ENCODE measurements at regions not wholly inside any gene's neighbourhood (a gene's known extent, or its start where the extent isn't known, plus 50 kb on each side); places are given as distances from the start of the nearest gene placed in this dataset.

GRCh38 chr5:29054282-29054681 lies 2015.9 kb upstream of the CDH9 start:
- Histone ChIP-seq H3K79me2 (ENCODE audit: control insufficient read depth in 1 of 2, insufficient read depth in 2 of 2, low read length in 2 of 2) (no peaks in the 10 kb centered on the region), H3K14ac (ENCODE audit: insufficient read length) (no peak overlapping the region), H3K4me2 (ENCODE audit: insufficient read depth in 1 of 2, low read depth in 2 of 2, low read length in 2 of 2) (no peak overlapping the region), H2AK5ac (ENCODE audit: low read depth, low read length) (no peak overlapping the region), H3K4me3 (ENCODE audit: extremely low read depth in 1 of 4, insufficient read depth in 2 of 4, low read depth in 3 of 4, low read length in 4 of 4) (no peak overlapping the region), H3K79me1 (ENCODE audit: low read depth, low read length) (no peaks in the 10 kb centered on the region), H2BK12ac (ENCODE audit: low read depth, low read length) (no peak overlapping the region), H2BK15ac (ENCODE audit: low read length) (no peak overlapping the region), H3K4ac (replicated peaks; ENCODE audit: insufficient read length, low read depth, low read length) (no peak overlapping the region), H3K23ac (ENCODE audit: insufficient read length) (no peak overlapping the region), H3K9ac (replicated peaks in 1 of 4; ENCODE audit: extremely low read depth in 1 of 4, low read depth in 3 of 4, low read length in 3 of 4) (no peak overlapping the region), H3K27ac (ENCODE audit: low read depth, low read length) (no peak overlapping the region), H4K8ac (ENCODE audit: extremely low read depth, insufficient read depth, low read length) (no peak overlapping the region), H3K36me3 (ENCODE audit: control insufficient read depth in 2 of 4, insufficient read depth in 4 of 4, low read length in 3 of 4) (no peaks in the 10 kb centered on the region), H4K5ac (ENCODE audit: insufficient read length, low read depth, low read length) (no peak overlapping the region), H2BK5ac (ENCODE audit: low read depth, low read length) (no peak overlapping the region), H3K23me2 (ENCODE audit: low read depth, low read length) (no peaks in the 10 kb centered on the region), H4K20me1 (replicated peaks in 1 of 2; ENCODE audit: control insufficient read depth in 1 of 2, insufficient read depth in 2 of 2, low read length in 2 of 2) (no peaks in the 10 kb centered on the region), H3K27me3 (replicated peaks in 1 of 4; ENCODE audit: control insufficient read depth in 3 of 4, extremely low read depth in 1 of 4, insufficient read depth in 3 of 4, low read length in 3 of 4) (no peaks in the 10 kb centered on the region), H2AFZ (ENCODE audit: low read length) (no peak overlapping the region), H2BK120ac (replicated peaks; ENCODE audit: low read depth, low read length) (no peak overlapping the region), H3K9me3 (ENCODE audit: insufficient read depth in 2 of 2, low read depth in 1 of 2, low read length in 1 of 2) (no peaks in the 10 kb centered on the region), H2BK20ac (ENCODE audit: low read length) (no peak overlapping the region), H3K4me1 (replicated peaks in 1 of 4; ENCODE audit: control insufficient read depth in 3 of 4, insufficient read depth in 4 of 4, low read length in 3 of 4) (no peaks in the 10 kb centered on the region), H4K91ac (replicated peaks; ENCODE audit: insufficient read length, low read length) (no peak overlapping the region), H3K56ac (replicated peaks; ENCODE audit: insufficient read length, low read depth, low read length) (no peak overlapping the region), H3K18ac (ENCODE audit: extremely low read depth, low read length) (no peak overlapping the region)
- TF ChIP-seq SIN3A (conservative IDR thresholded peaks at IDR 0.05 in 1 of 2, IDR thresholded peaks at IDR 0.05 in 1 of 2; ENCODE audit: low read depth in 1 of 2, low read length in 2 of 2) (no peak), TEAD4 (IDR thresholded peaks at IDR 0.05; ENCODE audit: low read depth, low read length) (peak; percentile 71; the same call in 1 of the 2 replicates)
- no peak for FAIRE-seq
- DNase-seq (ENCODE audit: low read depth in 1 of 2, low spot score in 2 of 2): no peak
- 88% methylated on average over 1 of the region's 1 CpG; no CpG with 5 or more reads in 1 of the 2 experiments for WGBS, 2 experiments (ENCODE audit: extremely low coverage in 1 of 2, insufficient coverage in 1 of 2, insufficient read length in 1 of 2, insufficient replicate concordance in 2 of 2, low coverage in 1 of 2, low lambda C conversion rate in 2 of 2, missing lambda C conversion rate in 1 of 2)
- ChIA-PET CTCF (ENCODE audit: partially characterized antibody) (interaction anchor here (1.2 kb wide), 1 partner anchor 25 kb away, joined by 4 read pairs; no protein-coding TSS in a partner anchor), POLR2A (ENCODE audit: partially characterized antibody) (no interaction called here)

Data from H1 (cell line).